A549 (cell line): ENCODE measurements at regions not wholly inside any gene's neighbourhood (a gene's known extent, or its start where the extent isn't known, plus 50 kb on each side); places are given as distances from the start of the nearest gene placed in this dataset.

Experiments used
- ATAC-seq, 2 experiments: fragments of 200-7000 bp in 1 of 2; fragments of >200 bp in 1 of 2; cut with Nextera tagmentation in 1 of 2; cut with Tn5 transposase in 1 of 2; 3 replicates each; pipeline versions ENCODE4 v1.8.0 to v1.9.1; 2018 to 2020; ENCODE audit warnings: mild to moderate bottlenecking in 1 of 2, moderate library complexity in 1 of 2
- CTCF ChIA-PET: fragments of 300-600 bp; sonication (Branson Sonifier 250); formaldehyde crosslinking; extraction: SDS; loops from one replicate; lab custom pipeline; 2021; ENCODE audit warnings: antibody characterized with exemption, inconsistent platforms; lab: Yijun Ruan, JAX
- POLR2A ChIA-PET: fragments of 350-600 bp; formaldehyde crosslinking; extraction: SDS; loops from one replicate; lab custom pipeline; 2021; ENCODE audit warnings: antibody characterized with exemption, inconsistent platforms; lab: Yijun Ruan, JAX
- DNase-seq, 2 experiments: peaks; one replicate each; pipeline versions ENCODE4 v3.0.0 to v3.0.0-alpha.2; 2011 to 2016; ENCODE audit warnings: low read depth in 1 of 2, low spot score in 1 of 2
- FAIRE-seq: peaks from 2 replicates; lab custom pipeline; 2011; peaks lifted over from hg19 to GRCh38; lab: Jason Lieb, UNC
- H3K27ac ChIP-seq, 2 experiments: fragments of >200 bp; sonication (Bioruptor Twin); formaldehyde crosslinking; 3 replicates each; pipeline ENCODE4 v1.5.1; 2016 to 2017
- H3K4me1 ChIP-seq: fragments of >200 bp; sonication (Bioruptor Twin); formaldehyde crosslinking; 3 replicates; pipeline ENCODE4 v1.6.1; 2016
- H3K4me2 ChIP-seq: fragments of >200 bp; sonication (Bioruptor Twin); formaldehyde crosslinking; 3 replicates; pipeline ENCODE4 v1.6.1; 2016
- H3K4me3 ChIP-seq: fragments of >200 bp; sonication (Bioruptor Twin); formaldehyde crosslinking; 3 replicates; pipeline ENCODE4 v1.5.1; 2016
- H3K9me3 ChIP-seq: fragments of >200 bp; sonication (Bioruptor Twin); formaldehyde crosslinking; 3 replicates; pipeline ENCODE4 v1.6.1; 2016
- CEBPB ChIP-seq, 2 experiments: fragments of >200 bp in 1 of 2; sonication (Bioruptor Twin) in 1 of 2; formaldehyde crosslinking in 1 of 2; IDR thresholded peaks; 2 replicates each; pipeline ENCODE4 v1.6.1; 2012 to 2016
- CHD2 ChIP-seq: fragments of 150-350 bp; IDR thresholded peaks from 2 replicates; pipeline ENCODE4 v1.6.1; 2014; ENCODE audit warnings: low read length; ENCODE audit not compliant: partially characterized antibody
- CHD4 ChIP-seq: fragments of 200-600 bp; sonication (generic); IDR thresholded peaks from 2 replicates; pipeline ENCODE4 v1.6.1; 2016; ENCODE audit warnings: antibody characterized with exemption, mild to moderate bottlenecking, borderline replicate concordance
- E2F6 ChIP-seq: IDR thresholded peaks from 2 replicates; pipeline ENCODE4 v1.6.1; 2012; ENCODE audit warnings: low read depth, borderline replicate concordance
- EHF ChIP-seq: fragments of 250-450 bp; sonication (Bioruptor Pico); IDR thresholded peaks from 2 replicates; pipeline ENCODE4 v1.5.0; 2020; ENCODE audit warnings: mild to moderate bottlenecking
- EHMT2 ChIP-seq: fragments of 200-600 bp; sonication (generic); IDR thresholded peaks from 2 replicates; pipeline ENCODE4 v1.6.1; 2016; ENCODE audit warnings: antibody characterized with exemption, low read depth, mild to moderate bottlenecking, moderate library complexity
- ESRRA ChIP-seq: fragments of 150-350 bp; IDR thresholded peaks from 2 replicates; pipeline ENCODE4 v1.6.1; 2014; ENCODE audit warnings: mild to moderate bottlenecking, low read length, borderline replicate concordance
- FOSL2 ChIP-seq, 2 experiments: fragments of 450-650 bp in 1 of 2; fragments of >200 bp in 1 of 2; sonication (Bioruptor Twin) in 1 of 2; formaldehyde crosslinking; IDR thresholded peaks; 2 replicates each; pipeline versions ENCODE4 v1.5.0 to v1.6.1; 2016 to 2020; ENCODE audit warnings: mild to moderate bottlenecking in 1 of 2, moderate library complexity in 1 of 2
- GATA3 ChIP-seq: IDR thresholded peaks from 2 replicates; pipeline ENCODE4 v1.6.1; 2012; ENCODE audit warnings: borderline replicate concordance
- HEYL ChIP-seq: fragments of 250-450 bp; sonication (Bioruptor Pico); IDR thresholded peaks from 2 replicates; pipeline ENCODE4 v1.8.0; 2021; ENCODE audit warnings: mild to moderate bottlenecking, moderate library complexity
- HOXA7 ChIP-seq: fragments of 250-450 bp; sonication (Bioruptor Pico); IDR thresholded peaks from 2 replicates; pipeline ENCODE4 v1.5.0; 2020; ENCODE audit warnings: mild to moderate bottlenecking, moderate library complexity
- HOXB13 ChIP-seq: fragments of 250-450 bp; sonication (Bioruptor Pico); IDR thresholded peaks from 2 replicates; pipeline ENCODE4 v1.5.0; 2020; ENCODE audit warnings: low read depth, mild to moderate bottlenecking, moderate library complexity
- HOXB5 ChIP-seq: fragments of 250-450 bp; sonication (Bioruptor Pico); IDR thresholded peaks from 2 replicates; pipeline ENCODE4 v1.5.0; 2020; ENCODE audit warnings: mild to moderate bottlenecking, moderate library complexity
- JUNB ChIP-seq: fragments of >200 bp; sonication (Bioruptor Twin); formaldehyde crosslinking; IDR thresholded peaks from 2 replicates; pipeline ENCODE4 v1.6.1; 2016
- KDM1A ChIP-seq: fragments of 200-600 bp; sonication (generic); IDR thresholded peaks from 2 replicates; pipeline ENCODE4 v1.6.1; 2016; ENCODE audit warnings: low read depth, mild to moderate bottlenecking
- MAFK ChIP-seq: fragments of 450-650 bp; IDR thresholded peaks from 2 replicates; pipeline ENCODE4 v1.6.1; 2014; ENCODE audit not compliant: partially characterized antibody
- MAZ ChIP-seq: fragments of 150-350 bp; IDR thresholded peaks from 2 replicates; pipeline ENCODE4 v1.6.1; 2014; ENCODE audit warnings: antibody characterized with exemption, low read depth, low read length, borderline replicate concordance
- NFE2L2 ChIP-seq: fragments of 150-350 bp; conservative IDR thresholded peaks from 2 replicates; pipeline ENCODE4 v1.6.1; 2014; ENCODE audit warnings: low read length
- NPAS2 ChIP-seq: fragments of 250-450 bp; sonication (Bioruptor Pico); IDR thresholded peaks from 2 replicates; pipeline ENCODE4 v1.8.0; 2022; ENCODE audit warnings: mild to moderate bottlenecking, moderate library complexity, borderline replicate concordance
- PHF8 ChIP-seq: fragments of 200-600 bp; sonication (generic); IDR thresholded peaks from 2 replicates; pipeline ENCODE4 v1.6.1; 2016; ENCODE audit warnings: low read depth, mild to moderate bottlenecking, antibody characterized with exemption, moderate library complexity, borderline replicate concordance
- POLR2A ChIP-seq: IDR thresholded peaks from 2 replicates; pipeline ENCODE4 v1.6.1; 2012; ENCODE audit warnings: mild to moderate bottlenecking, low read length
- POLR2AphosphoS2 ChIP-seq: conservative IDR thresholded peaks from 2 replicates; pipeline ENCODE4 v1.6.1; 2012; ENCODE audit warnings: low read length, improper control_type of control experiment, inconsistent platforms
- RCOR1 ChIP-seq: fragments of 150-350 bp; IDR thresholded peaks from 2 replicates; pipeline ENCODE4 v1.6.1; 2014; ENCODE audit warnings: antibody characterized with exemption, low read length, low read depth
- SMC3 ChIP-seq: fragments of >200 bp; sonication (Bioruptor Twin); formaldehyde crosslinking; IDR thresholded peaks from 3 replicates; pipeline ENCODE4 v1.6.1; 2018; ENCODE audit warnings: inconsistent platforms
- TP53 ChIP-seq: fragments of 250-450 bp; sonication (Bioruptor Pico); IDR thresholded peaks from 2 replicates; pipeline ENCODE4 v1.5.0; 2021; ENCODE audit warnings: mild to moderate bottlenecking, moderate library complexity
- USF2 ChIP-seq: fragments of 450-650 bp; IDR thresholded peaks from 2 replicates; pipeline ENCODE4 v1.6.1; 2014; ENCODE audit warnings: antibody characterized with exemption
- ZNF302 ChIP-seq: fragments of 250-450 bp; sonication (Bioruptor Pico); IDR thresholded peaks from 2 replicates; pipeline ENCODE4 v1.9.0; 2021; ENCODE audit warnings: inconsistent platforms, mild to moderate bottlenecking, moderate library complexity
- WGBS: methylation state at CpG from one replicate; pipeline ENCODE4 v1.1.6; 2017; ENCODE audit errors: missing lambda C conversion rate; 5-methylcytosine and 5-hydroxymethylcytosine counted together
- TF ChIP-seq, protein P1 (sequence below): IDR thresholded peaks from 2 replicates; pipeline ENCODE4 v1.6.1; 2012
- TF ChIP-seq, protein P2 (sequence below): IDR thresholded peaks from 2 replicates; pipeline ENCODE4 v1.6.1; 2012

DNA sequence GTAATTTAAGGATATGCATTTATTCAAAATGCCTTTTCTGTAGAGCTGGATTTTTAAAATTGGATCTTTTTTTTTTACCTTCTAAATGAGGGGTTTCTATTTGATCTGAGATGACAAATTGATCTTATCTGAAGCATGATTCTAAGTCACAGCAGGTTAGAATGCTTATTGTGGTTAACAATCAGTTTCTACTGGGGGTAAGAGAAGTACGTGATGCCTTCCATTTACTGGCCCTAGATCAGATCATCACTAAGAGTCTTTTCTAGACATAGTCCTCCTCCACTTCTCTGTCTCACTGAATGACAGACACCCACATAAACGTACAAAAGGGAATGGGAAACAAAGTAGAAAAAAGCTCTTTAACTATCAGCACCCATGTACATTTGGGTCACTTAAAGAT, 231.9 kb downstream of the DMAC1 start:
- ChIA-PET POLR2A (no interaction called here), CTCF (no interaction called here)
- ATAC-seq (no peak), DNase-seq (no peak), FAIRE-seq (no peak)
- no peak overlapping the region for H3K4me3 ChIP-seq
- TF ChIP-seq EHMT2, result no peak
- H3K4me2 ChIP-seq, result no peak overlapping the region
- no peaks in the 10 kb centered on the region for H3K9me3 ChIP-seq
- no peak overlapping the region for H3K27ac ChIP-seq
- no peaks in the 10 kb centered on the region for H3K4me1 ChIP-seq
- 0% methylated on average over 2 of the region's 2 CpGs for WGBS

DNA sequence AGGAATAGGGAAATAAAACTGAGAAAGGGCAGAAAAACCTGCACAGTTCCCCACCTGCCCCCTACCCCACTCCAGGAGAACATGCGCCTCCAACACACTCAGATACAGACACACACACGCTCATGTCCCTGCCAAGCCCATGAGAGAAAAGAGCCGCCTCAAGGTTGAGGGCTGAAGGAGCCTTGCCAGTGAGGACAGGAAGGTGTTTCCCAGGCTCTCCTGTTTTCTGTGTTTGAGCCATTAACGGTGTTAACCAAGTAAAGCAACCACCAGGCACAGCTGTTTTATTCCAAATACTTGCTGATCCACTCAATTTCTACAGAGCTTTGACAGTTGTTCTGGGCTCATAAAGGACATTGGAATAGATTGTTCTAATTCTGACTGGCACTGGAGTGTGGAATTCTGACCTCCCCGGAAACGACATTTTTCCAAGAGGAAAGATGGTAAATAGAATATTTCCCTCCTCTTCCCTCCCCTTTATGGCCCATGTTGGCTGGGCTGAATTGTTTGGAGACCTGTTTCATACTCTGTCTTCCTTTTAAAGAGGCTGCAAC, 238.0 kb downstream of the DMAC1 start:
- CTCF ChIA-PET, result no interaction called here
- H3K4me2 ChIP-seq, result no peak overlapping the region
- no peaks in the 10 kb centered on the region for H3K9me3 ChIP-seq
- no peak overlapping the region for H3K4me3 ChIP-seq
- no peak overlapping the region for H3K27ac ChIP-seq
- DNase-seq (no peak), ATAC-seq (no peak), FAIRE-seq (no peak)
- POLR2A ChIA-PET, result no interaction called here
- H3K4me1 ChIP-seq, result no peaks in the 10 kb centered on the region
- 19% methylated on average over 6 of the region's 6 CpGs for WGBS
- TF ChIP-seq NFE2L2 (no peak), POLR2AphosphoS2 (no peak), EHF (CRISPR knock-in tag) (no peak), NPAS2 (no peak), MAZ (no peak), CEBPB (IDR thresholded peaks at IDR 0.05) (no peak), KDM1A (no peak), GATA3 (no peak), HOXA7 (CRISPR knock-in tag) (no peak), HEYL (CRISPR knock-in tag) (no peak), FOSL2 (IDR thresholded peaks at IDR 0.05) (no peak), FOSL2 (CRISPR knock-in tag; IDR thresholded peaks at IDR 0.05) (no peak), ESRRA (no peak), HOXB5 (CRISPR knock-in tag) (no peak), JUNB (no peak), SMC3 (no peak), POLR2A (no peak), HOXB13 (CRISPR knock-in tag) (no peak), PHF8 (no peak)
- TF ChIP-seq, protein P1, sequence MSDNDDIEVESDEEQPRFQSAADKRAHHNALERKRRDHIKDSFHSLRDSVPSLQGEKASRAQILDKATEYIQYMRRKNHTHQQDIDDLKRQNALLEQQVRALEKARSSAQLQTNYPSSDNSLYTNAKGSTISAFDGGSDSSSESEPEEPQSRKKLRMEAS, result no peak
- TF ChIP-seq, protein P2, sequence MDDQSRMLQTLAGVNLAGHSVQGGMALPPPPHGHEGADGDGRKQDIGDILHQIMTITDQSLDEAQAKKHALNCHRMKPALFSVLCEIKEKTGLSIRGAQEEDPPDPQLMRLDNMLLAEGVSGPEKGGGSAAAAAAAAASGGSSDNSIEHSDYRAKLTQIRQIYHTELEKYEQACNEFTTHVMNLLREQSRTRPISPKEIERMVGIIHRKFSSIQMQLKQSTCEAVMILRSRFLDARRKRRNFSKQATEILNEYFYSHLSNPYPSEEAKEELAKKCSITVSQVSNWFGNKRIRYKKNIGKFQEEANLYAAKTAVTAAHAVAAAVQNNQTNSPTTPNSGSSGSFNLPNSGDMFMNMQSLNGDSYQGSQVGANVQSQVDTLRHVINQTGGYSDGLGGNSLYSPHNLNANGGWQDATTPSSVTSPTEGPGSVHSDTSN, result no peak

GRCh38 chr9:7560669-7561305, 238.8 kb downstream of the DMAC1 start:
- no peak for FAIRE-seq
- WGBS, result 3% methylated on average over 5 of the region's 5 CpGs
- no peak for TF ChIP-seq MAFK
- no peak for TF ChIP-seq CHD2
- no peak for TF ChIP-seq CHD4
- no peak for TF ChIP-seq USF2
- no peak for TF ChIP-seq TP53 (CRISPR knock-in tag)
- no peak for TF ChIP-seq RCOR1
- TF ChIP-seq ZNF302, result no peak
- TF ChIP-seq E2F6, result no peak
- TF ChIP-seq, all 56 proteins: peak for 0
- Histone ChIP-seq H3K4me3 (no peak overlapping the region), H3K27ac (no peak overlapping the region), H3K4me2 (no peak overlapping the region), H3K4me1 (no peaks in the 10 kb centered on the region), H3K9me3 (no peaks in the 10 kb centered on the region)
- DNase-seq (no peak), ATAC-seq (no peak)
- POLR2A ChIA-PET, result no interaction called here
- CTCF ChIA-PET, result no interaction called here
